Osteocyte (in vitro differentiated cells): ENCODE measurements at regions not wholly inside any gene's neighbourhood (a gene's known extent, or its start where the extent isn't known, plus 50 kb on each side); places are given as distances from the start of the nearest gene placed in this dataset.

Experiments used
- DNase-seq: peaks from one replicate; pipeline ENCODE4 v3.0.0; 2021; ENCODE audit warnings: mixed read lengths; ENCODE audit not compliant: unreplicated experiment; ENCODE audit errors: extremely low spot score
- H3K27ac Mint-ChIP-seq: one replicate; pipeline ENCODE4 v1.8.0; 2021; ENCODE audit warnings: mild to moderate bottlenecking, mixed read lengths; ENCODE audit not compliant: unreplicated experiment
- H3K27me3 Mint-ChIP-seq: one replicate; pipeline ENCODE4 v1.8.0; 2021; ENCODE audit warnings: mixed read lengths; ENCODE audit not compliant: unreplicated experiment
- H3K36me3 Mint-ChIP-seq: one replicate; pipeline ENCODE4 v1.8.0; 2021; ENCODE audit warnings: mixed read lengths; ENCODE audit not compliant: unreplicated experiment
- H3K4me1 Mint-ChIP-seq: one replicate; pipeline ENCODE4 v1.8.0; 2021; ENCODE audit warnings: mixed read lengths; ENCODE audit not compliant: unreplicated experiment
- H3K4me3 Mint-ChIP-seq: one replicate; pipeline ENCODE4 v1.8.0; 2021; ENCODE audit warnings: mild to moderate bottlenecking, moderate library complexity, mixed read lengths; ENCODE audit not compliant: unreplicated experiment
- H3K9me3 Mint-ChIP-seq: one replicate; pipeline ENCODE4 v1.8.0; 2021; ENCODE audit warnings: mixed read lengths; ENCODE audit not compliant: unreplicated experiment
- CTCF ChIP-seq: fragments of 200-600 bp; sonication (generic); IDR thresholded peaks from 2 replicates; pipeline ENCODE4 v1.5.0; 2021; ENCODE audit warnings: antibody characterized with exemption, mild to moderate bottlenecking, moderate library complexity

GRCh38 chr4:22063613-22064012 is 115.0 kb upstream of the KCNIP4 start:
- Mint-ChIP-seq H3K36me3 (no peaks in the 10 kb centered on the region), H3K9me3 (peaks cover 8% of the 10 kb centered on the region), H3K4me1 (no peaks in the 10 kb centered on the region), H3K27me3 (peaks cover 8% of the 10 kb centered on the region), H3K4me3 (no peak overlapping the region), H3K27ac (no peak overlapping the region)
- DNase-seq: no peak
- TF ChIP-seq CTCF: no peak

GRCh38 chr4:22062676-22063075 is 114.1 kb upstream of the KCNIP4 start:
- Mint-ChIP-seq H3K9me3 (peaks cover 8% of the 10 kb centered on the region), H3K27me3 (peaks cover 8% of the 10 kb centered on the region), H3K36me3 (no peaks in the 10 kb centered on the region), H3K4me3 (no peak overlapping the region), H3K27ac (no peak overlapping the region), H3K4me1 (no peaks in the 10 kb centered on the region)
- TF ChIP-seq CTCF: no peak
- DNase-seq: no peak

GRCh38 chr4:22055954-22056353 is 107.4 kb upstream of the KCNIP4 start:
- no peak overlapping the region for H3K27ac Mint-ChIP-seq
- peaks cover 5% of the 10 kb centered on the region for H3K27me3 Mint-ChIP-seq
- H3K4me3 Mint-ChIP-seq: no peak overlapping the region

GRCh38 chr4:22052076-22052475 is 103.5 kb upstream of the KCNIP4 start:
- Mint-ChIP-seq H3K4me3 (no peak overlapping the region), H3K9me3 (peaks cover 6% of the 10 kb centered on the region), H3K4me1 (no peaks in the 10 kb centered on the region), H3K36me3 (no peaks in the 10 kb centered on the region), H3K27ac (no peak overlapping the region), H3K27me3 (peaks cover 5% of the 10 kb centered on the region)
- no peak for TF ChIP-seq CTCF
- no peak for DNase-seq

More at GRCh38 chr4:22055954-22056353, 107.4 kb upstream of the KCNIP4 start:
- DNase-seq: no peak
- no peaks in the 10 kb centered on the region for H3K36me3 Mint-ChIP-seq
- no peak for TF ChIP-seq CTCF
- no peaks in the 10 kb centered on the region for H3K4me1 Mint-ChIP-seq
- peaks cover 8% of the 10 kb centered on the region for H3K9me3 Mint-ChIP-seq

- Mint-ChIP-seq H3K27ac (no peak overlapping the region), H3K36me3 (no peaks in the 10 kb centered on the region)
Measured at GRCh38 chr4:22048323-22048722, 99.8 kb upstream of the KCNIP4 start.

More at GRCh38 chr4:22048323-22048722, 99.8 kb upstream of the KCNIP4 start:
- no peaks in the 10 kb centered on the region for H3K4me1 Mint-ChIP-seq
- no peak for DNase-seq
- H3K9me3 Mint-ChIP-seq: peaks cover 6% of the 10 kb centered on the region
- no peak for TF ChIP-seq CTCF
- H3K4me3 Mint-ChIP-seq: no peak overlapping the region
- peaks cover 5% of the 10 kb centered on the region for H3K27me3 Mint-ChIP-seq
